SW480 (cell line): ENCODE measurements at regions not wholly inside any gene's neighbourhood (a gene's known extent, or its start where the extent isn't known, plus 50 kb on each side); places are given as distances from the start of the nearest gene placed in this dataset.

ENCODE experiments used
- DNase-seq: peaks from one replicate; pipeline ENCODE4 v3.0.0-alpha.2; 2016; ENCODE audit warnings: low spot score

DNA sequence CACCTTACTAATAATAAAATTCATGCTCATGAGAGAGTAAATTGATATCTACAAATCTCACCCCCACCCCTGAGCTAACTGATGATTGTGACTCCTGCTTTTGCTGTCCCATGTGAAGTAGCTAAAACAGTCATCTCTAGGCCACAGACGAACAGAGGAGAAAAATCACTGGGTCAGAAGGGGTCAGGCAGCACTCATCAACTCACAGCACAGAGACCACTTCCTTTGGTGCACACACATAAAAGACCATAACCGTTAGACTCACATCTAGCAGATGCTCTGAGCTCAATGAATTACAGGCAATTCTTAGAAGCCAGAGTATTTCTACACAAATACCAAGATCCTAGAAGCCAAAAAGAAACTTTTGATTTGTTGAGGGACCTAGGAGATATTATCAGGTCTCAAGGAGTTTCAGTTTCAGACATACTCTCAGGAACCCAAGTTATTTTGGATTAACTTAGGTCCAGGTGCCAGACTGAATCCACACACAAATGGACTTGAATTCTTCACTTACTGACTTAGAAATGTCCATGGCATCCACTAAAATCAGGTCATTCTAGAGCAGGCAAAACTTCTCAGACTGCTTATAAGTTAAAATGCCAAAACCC is 65.0 kb upstream of the TES start:
- DNase-seq = no peak

DNA sequence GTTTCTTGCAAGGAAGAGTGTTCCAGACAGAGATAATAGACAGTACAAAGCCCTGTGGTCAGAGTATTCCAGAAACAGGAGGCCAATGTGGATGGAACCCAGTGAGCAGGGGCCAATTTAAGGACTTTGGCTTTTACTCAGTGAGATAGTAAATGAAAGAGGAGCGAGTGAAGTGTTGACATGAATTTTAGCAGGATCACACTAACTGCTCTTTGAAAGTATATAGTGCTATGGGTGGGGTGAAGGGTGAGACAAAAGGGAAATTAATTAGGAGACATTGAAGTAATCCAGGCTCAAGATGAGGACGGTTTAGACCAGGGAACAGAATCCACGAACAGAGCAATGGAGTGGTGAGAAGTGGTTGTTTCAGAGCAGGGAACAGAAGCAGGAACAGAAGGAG is 62.2 kb upstream of the TES start:
- DNase-seq = no peak

DNA sequence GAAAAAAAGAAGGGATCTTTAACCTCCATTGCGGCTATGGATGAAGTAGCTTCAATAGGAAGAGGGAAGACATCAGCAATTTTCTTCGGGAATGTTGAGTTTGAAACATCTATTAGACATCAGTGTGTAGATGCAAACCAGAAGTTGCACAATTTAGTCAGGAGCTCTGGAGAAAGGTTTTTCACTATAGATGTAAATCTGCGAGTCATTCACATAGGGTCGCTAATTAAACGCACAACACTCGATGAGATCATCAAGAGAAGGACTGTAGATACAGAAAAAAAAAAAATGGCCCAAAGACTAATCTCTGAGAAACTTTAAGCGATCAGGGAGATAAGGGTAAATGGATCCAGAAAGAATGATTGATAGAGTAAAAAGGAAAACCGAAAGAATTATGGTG is 61.7 kb upstream of the TES start:
- no peak for DNase-seq

DNA sequence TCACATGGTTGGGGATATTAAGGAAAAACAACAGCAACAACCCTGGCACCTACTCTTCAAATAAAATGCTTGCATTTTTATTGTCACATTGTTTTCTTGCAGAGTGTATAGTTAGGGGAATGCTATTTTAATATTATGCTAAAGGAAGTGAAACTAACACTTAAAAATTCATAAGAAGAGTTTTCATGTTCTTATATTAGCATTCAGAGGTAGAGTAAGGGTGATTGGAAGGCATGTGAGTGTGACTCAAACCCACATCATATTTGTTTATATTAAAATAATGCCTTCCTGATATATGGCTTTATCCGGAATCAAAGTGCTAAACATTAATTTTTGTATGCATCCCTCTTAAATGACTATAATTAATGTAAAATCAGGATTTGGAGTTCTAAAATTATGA is 59.8 kb upstream of the TES start:
- no peak for DNase-seq

DNA sequence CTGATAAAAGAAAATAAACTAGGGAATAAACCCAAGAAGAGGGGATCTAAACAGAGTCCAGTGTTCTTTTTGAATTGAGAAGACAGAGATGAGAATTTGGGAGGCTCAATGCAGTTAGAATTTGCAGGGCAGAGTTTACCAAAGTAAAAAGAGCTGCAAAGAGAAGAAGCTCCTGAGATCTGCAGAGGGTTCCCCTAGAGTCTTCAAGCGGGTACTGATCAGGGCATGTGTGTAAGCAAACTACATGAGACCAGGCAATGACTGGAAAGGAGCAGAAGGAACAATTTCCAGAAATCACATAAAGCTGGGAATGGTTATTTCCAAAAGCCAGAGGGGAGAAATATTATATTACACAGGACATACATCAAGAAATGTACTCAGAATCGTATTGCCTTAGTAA is 58.1 kb upstream of the TES start:
- DNase-seq = no peak

DNA sequence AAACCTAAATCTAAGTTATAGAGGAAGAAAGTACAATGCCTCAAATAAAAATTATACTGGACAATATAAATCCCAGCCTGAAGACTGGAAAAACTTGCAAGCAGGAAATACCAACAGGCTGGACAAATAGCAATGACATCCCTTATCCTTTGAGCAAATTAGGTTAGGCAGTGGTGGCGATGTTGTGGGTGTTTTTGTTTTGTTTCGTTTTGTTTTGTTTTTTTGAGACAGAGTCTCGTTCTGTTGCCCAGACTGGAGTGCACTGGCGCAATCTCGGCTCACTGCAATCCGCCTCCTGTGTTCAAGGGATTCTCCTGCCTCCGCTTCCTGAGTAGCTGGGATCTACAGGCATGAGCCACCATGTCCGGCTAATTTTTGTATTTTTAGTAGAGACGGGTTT is 57.3 kb upstream of the TES start:
- no peak for DNase-seq

DNA sequence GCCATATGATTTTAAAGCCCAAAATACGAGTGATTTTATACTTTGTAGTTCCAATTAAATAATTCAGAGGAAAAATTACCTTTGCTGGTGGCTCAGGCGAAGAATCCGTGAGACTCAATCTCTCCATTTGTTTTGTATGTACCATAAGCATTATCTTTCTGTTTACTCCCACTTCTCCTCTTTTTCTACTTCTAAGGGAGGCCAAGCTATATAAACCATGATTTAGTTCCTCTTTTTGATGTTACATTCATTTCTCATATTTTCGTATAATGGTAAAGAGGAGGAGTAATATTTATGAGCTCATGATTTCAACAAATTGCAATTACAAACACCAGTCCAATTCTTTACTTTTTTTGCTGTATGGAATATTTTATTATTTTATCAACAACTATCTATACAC is 50.6 kb upstream of the TES start:
- no peak for DNase-seq
